GM12878 (cell line): ENCODE measurements at regions not wholly inside any gene's neighbourhood (a gene's known extent, or its start where the extent isn't known, plus 50 kb on each side); places are given as distances from the start of the nearest gene placed in this dataset.

Experiments used
- ATAC-seq: fragments of 200-7000 bp; cut with Tn5 transposase; 3 replicates; pipeline ENCODE4 v1.9.1; 2020; ENCODE audit warnings: mild to moderate bottlenecking, moderate library complexity
- BruUV-seq: library from RNA; stranded (reverse); fragments of 400-500 nt; replicated peaks from 2 replicates; lab custom pipeline; 2021; lab: Mats Ljungman, UMichigan
- CTCF ChIA-PET: fragments of 300-600 bp; sonication (Branson Sonifier 250); formaldehyde crosslinking; extraction: SDS; loops from one replicate; lab custom pipeline; 2021; ENCODE audit warnings: inconsistent platforms; lab: Yijun Ruan, JAX
- POLR2A ChIA-PET: fragments of 350-600 bp; formaldehyde crosslinking; extraction: SDS; loops from one replicate; lab custom pipeline; 2021; ENCODE audit warnings: inconsistent platforms; lab: Charles Lee
- RAD21 ChIA-PET: fragments of 300-600 bp; sonication (Branson Sonifier 250); formaldehyde crosslinking; loops from one replicate; lab custom pipeline; 2023; ENCODE audit warnings: antibody characterized with exemption; ENCODE audit not compliant: unreplicated experiment; lab: Charles Lee
- SMC1A ChIA-PET: fragments of 300-600 bp; sonication (Branson Sonifier 250); formaldehyde crosslinking; loops from one replicate; lab custom pipeline; 2023; ENCODE audit not compliant: unreplicated experiment, uncharacterized antibody; lab: Charles Lee
- DNase-seq: peaks from one replicate; pipeline ENCODE4 v3.0.0-alpha.2; 2011; ENCODE audit warnings: low read depth, low spot score
- FAIRE-seq: peaks from 3 replicates; lab custom pipeline; 2011; peaks lifted over from hg19 to GRCh38; lab: Jason Lieb, UNC
- H2AFZ ChIP-seq: 2 replicates; pipeline ENCODE4 v1.6.0; 2011; ENCODE audit warnings: low read depth, low read length, control low read depth; ENCODE audit not compliant: control insufficient read depth
- H3K27ac ChIP-seq: 2 replicates; pipeline ENCODE4 v1.5.1; 2011; ENCODE audit warnings: control low read depth; ENCODE audit not compliant: control insufficient read depth, insufficient read depth
- H3K27me3 ChIP-seq, 2 experiments: replicated peaks in 1 of 2; 2 replicates each; pipeline versions ENCODE4 v1.6.0 to v1.6.1; 2011; ENCODE audit warnings: low read length in 1 of 2; ENCODE audit not compliant: control insufficient read depth in 2 of 2, insufficient read depth in 2 of 2
- H3K36me3 ChIP-seq, 2 experiments: 2 replicates each; pipeline ENCODE4 v1.5.1; 2011; ENCODE audit warnings: low read length in 1 of 2; ENCODE audit not compliant: control insufficient read depth in 2 of 2, insufficient read depth in 2 of 2
- H3K4me1 ChIP-seq: 2 replicates; pipeline ENCODE4 v1.6.1; 2011; ENCODE audit warnings: mild to moderate bottlenecking, low read length, moderate library complexity, mixed read lengths; ENCODE audit not compliant: control insufficient read depth, insufficient read depth
- H3K4me2 ChIP-seq: 2 replicates; pipeline ENCODE4 v1.6.0; 2011; ENCODE audit warnings: control low read depth; ENCODE audit not compliant: control insufficient read depth, insufficient read depth
- H3K4me3 ChIP-seq: fragments of 200-600 bp; sonication (generic); 2 replicates; pipeline ENCODE4 v1.5.1; 2016
- H3K79me2 ChIP-seq: 2 replicates; pipeline ENCODE4 v1.6.0; 2011; ENCODE audit warnings: low read length; ENCODE audit not compliant: control insufficient read depth, insufficient read depth
- H3K9ac ChIP-seq: 2 replicates; pipeline ENCODE4 v1.8.0; 2011; ENCODE audit warnings: low read length, control low read depth, mixed read lengths; ENCODE audit not compliant: control insufficient read depth, insufficient read depth
- H3K9me3 ChIP-seq: replicated peaks from 3 replicates; pipeline ENCODE4 v1.5.1; 2011; ENCODE audit warnings: mild to moderate bottlenecking, low read length; ENCODE audit not compliant: control insufficient read depth, insufficient read depth
- H4K20me1 ChIP-seq: 2 replicates; pipeline ENCODE4 v1.6.0; 2011; ENCODE audit not compliant: control insufficient read depth, insufficient read depth
- ASH2L ChIP-seq: fragments of 300-600, 200-600 bp; sonication (generic); IDR thresholded peaks from 2 replicates; pipeline ENCODE4 v1.6.1; 2017; ENCODE audit warnings: low read depth, mild to moderate bottlenecking, borderline replicate concordance
- CREM ChIP-seq: IDR thresholded peaks from 2 replicates; pipeline ENCODE4 v1.6.1; 2014; ENCODE audit warnings: antibody characterized with exemption, low read depth
- E4F1 ChIP-seq: fragments of 450-650 bp; IDR thresholded peaks from 2 replicates; pipeline ENCODE4 v1.6.1; 2018; ENCODE audit warnings: borderline replicate concordance, mild to moderate bottlenecking; ENCODE audit not compliant: partially characterized antibody
- ESRRA ChIP-seq: IDR thresholded peaks from 2 replicates; pipeline ENCODE4 v1.6.1; 2012; ENCODE audit warnings: mild to moderate bottlenecking, low read length, improper control_type of control experiment
- IRF4 ChIP-seq: IDR thresholded peaks from 2 replicates; pipeline ENCODE4 v1.6.1; 2011; ENCODE audit warnings: low read depth, low read length
- JUNB ChIP-seq: IDR thresholded peaks from 2 replicates; pipeline ENCODE4 v1.6.1; 2016; ENCODE audit warnings: antibody characterized with exemption, mild to moderate bottlenecking
- LARP7 ChIP-seq: fragments of 450-650 bp; IDR thresholded peaks from 2 replicates; pipeline ENCODE4 v1.6.1; 2017; ENCODE audit warnings: mild to moderate bottlenecking
- MTA3 ChIP-seq: IDR thresholded peaks from 2 replicates; pipeline ENCODE4 v1.6.1; 2012; ENCODE audit warnings: low read length, inconsistent platforms, borderline replicate concordance
- NBN ChIP-seq: fragments of 450-650 bp; IDR thresholded peaks from 2 replicates; pipeline ENCODE4 v1.6.1; 2016
- NFYA ChIP-seq: IDR thresholded peaks from 2 replicates; pipeline ENCODE4 v1.6.1; 2011; ENCODE audit warnings: low read depth, mild to moderate bottlenecking, low read length, improper control_type of control experiment, borderline replicate concordance
- NR2C1 ChIP-seq: fragments of 450-650 bp; IDR thresholded peaks from 2 replicates; pipeline ENCODE4 v1.6.1; 2017; ENCODE audit warnings: antibody characterized with exemption, mild to moderate bottlenecking, moderate library complexity
- PKNOX1 ChIP-seq: fragments of 450-650 bp; IDR thresholded peaks from 2 replicates; pipeline ENCODE4 v1.6.1; 2016; ENCODE audit warnings: mild to moderate bottlenecking
- RBBP5 ChIP-seq: fragments of 200-600 bp; sonication (generic); conservative IDR thresholded peaks from 2 replicates; pipeline ENCODE4 v1.6.1; 2016
- RELB ChIP-seq: fragments of 450-650 bp; IDR thresholded peaks from 2 replicates; pipeline ENCODE4 v1.6.1; 2017; ENCODE audit warnings: low read depth, mild to moderate bottlenecking, moderate library complexity
- SIX5 ChIP-seq: IDR thresholded peaks from 2 replicates; pipeline ENCODE4 v1.6.1; 2011; ENCODE audit warnings: mild to moderate bottlenecking, low read depth, low read length, moderate library complexity; ENCODE audit not compliant: severe bottlenecking
- SMAD1 ChIP-seq: fragments of 450-650 bp; IDR thresholded peaks from 2 replicates; pipeline ENCODE4 v1.6.1; 2018; ENCODE audit warnings: mild to moderate bottlenecking, low read depth; ENCODE audit not compliant: partially characterized antibody
- SMARCA5 ChIP-seq: fragments of 450-650 bp; IDR thresholded peaks from 2 replicates; pipeline ENCODE4 v1.6.1; 2017; ENCODE audit warnings: mild to moderate bottlenecking
- SMC3 ChIP-seq: IDR thresholded peaks from 2 replicates; pipeline ENCODE4 v1.6.1; 2011; ENCODE audit warnings: low read length, improper control_type of control experiment, borderline replicate concordance
- SREBF1 ChIP-seq: IDR thresholded peaks from 2 replicates; pipeline ENCODE4 v1.6.1; 2012; ENCODE audit warnings: mild to moderate bottlenecking, low read length
- WGBS: methylation state at CpG from one replicate; pipeline ENCODE4 v1.1.6; 2016; ENCODE audit warnings: low lambda C conversion rate; ENCODE audit not compliant: insufficient replicate concordance, insufficient coverage; ENCODE audit errors: missing lambda C conversion rate; 5-methylcytosine and 5-hydroxymethylcytosine counted together
- in situ Hi-C: fragments of 300-500 bp; cut with MboI; formaldehyde crosslinking; loops from 9 replicates; pipeline ENCODE4 v1.14.3; 2018; ENCODE audit warnings: mixed read lengths
- intact Hi-C: fragments of 100-400 bp; cut with micrococcal nuclease; formaldehyde crosslinking; loops from one replicate; pipeline ENCODE4 v1.14.2; 2022; ENCODE audit not compliant: unreplicated experiment

GRCh38 chr3:124617177-124617576 is 113.1 kb upstream of the UMPS start:
- H3K4me3 ChIP-seq, result no peak overlapping the region
- H3K9me3 ChIP-seq, result no peaks in the 10 kb centered on the region
- 45% methylated on average over 1 of the region's 1 CpG for WGBS
- H3K27me3 ChIP-seq, result no peaks in the 10 kb centered on the region
- H3K79me2 ChIP-seq, result no peaks in the 10 kb centered on the region
- H3K36me3 ChIP-seq, result no peaks in the 10 kb centered on the region
- ChIA-PET CTCF (interaction anchor here (1.0 to 1.2 kb wide), 3 partner anchors 19 to 43 kb away, joined by 3 read pairs; no protein-coding TSS in a partner anchor), SMC1A (interaction anchor here (0.6 to 10.2 kb wide), 8 partner anchors 13 to 528 kb away, joined by 3 to 80 read pairs (median 8); no protein-coding TSS in a partner anchor), POLR2A (interaction anchor here (0.6 to 3.8 kb wide), 8 partner anchors 12 to 70 kb away, joined by 3 to 14 read pairs (median 4); no protein-coding TSS in a partner anchor), RAD21 (interaction anchor here (1.0 to 3.0 kb wide), 5 partner anchors 17 to 51 kb away, joined by 3 to 14 read pairs (median 3); no protein-coding TSS in a partner anchor)
- no peaks in the 10 kb centered on the region for H4K20me1 ChIP-seq
- no TSS peak for BruUV-seq
- no peak overlapping the region for H3K27ac ChIP-seq
- in situ Hi-C loops, result no loop called here
- no peak overlapping the region for H3K9ac ChIP-seq
- H3K4me2 ChIP-seq, result no peak overlapping the region
- no peak overlapping the region for H2AFZ ChIP-seq
- DNase-seq, result no peak
- intact Hi-C loops, result no loop called here
- TF ChIP-seq NR2C1, result no peak
- no peak for TF ChIP-seq SMC3
- no peak for TF ChIP-seq SIX5
- TF ChIP-seq PKNOX1, result no peak
- TF ChIP-seq ESRRA, result no peak
- no peak for TF ChIP-seq LARP7
- no peak for TF ChIP-seq RBBP5
- no peak for TF ChIP-seq E4F1
- TF ChIP-seq SMAD1, result no peak
- TF ChIP-seq IRF4, result no peak
- no peak for TF ChIP-seq SMARCA5
- TF ChIP-seq ASH2L, result no peak
- TF ChIP-seq MTA3, result no peak
- no peak for TF ChIP-seq CREM
- no peak for TF ChIP-seq JUNB
- TF ChIP-seq SREBF1, result no peak
- TF ChIP-seq NFYA, result no peak
- TF ChIP-seq RELB, result no peak
- TF ChIP-seq NBN, result no peak
- peaks cover 11% of the 10 kb centered on the region for H3K4me1 ChIP-seq
- FAIRE-seq, result no peak
- ATAC-seq, result no peak
